Naive thymus-derived CD8-positive, alpha-beta T cell (primary cell): ENCODE measurements at regions not wholly inside any gene's neighbourhood (a gene's known extent, or its start where the extent isn't known, plus 50 kb on each side); places are given as distances from the start of the nearest gene placed in this dataset.

Experiments used
- ATAC-seq, 2 donors: fragments of 150-1000 bp; cut with Tn5 transposase in 1 of 2; sonication (Bioruptor Pico), chemical (Tn5 transposase) in 1 of 2; 1 replicate in 1 of 2; 2 replicates in 1 of 2; pipeline ENCODE4 v1.10.0; 2021; ENCODE audit warnings: mild to moderate bottlenecking in 2 of 2, moderate library complexity in 2 of 2
- POLR2A ChIA-PET: fragments of 350-600 bp; sonication (Branson Sonifier 250); formaldehyde crosslinking; loops from one replicate; lab custom pipeline; 2021; ENCODE audit warnings: antibody characterized with exemption; lab: Charles Lee
- DNase-seq, 10 donors: peaks; one replicate each; pipeline versions ENCODE4 v3.0.0 to v3.0.0-alpha.2; 2020 to 2022
- H3K27ac Mint-ChIP-seq, 10 donors: one replicate each; pipeline ENCODE4 v1.8.0; 2020 to 2022; ENCODE audit warnings: mild to moderate bottlenecking in 10 of 10, mixed read lengths in 10 of 10, moderate library complexity in 4 of 10, inconsistent platforms in 1 of 10
- H3K27me3 Mint-ChIP-seq, 5 donors: one replicate each; pipeline ENCODE4 v1.8.0; 2021 to 2022; ENCODE audit warnings: mixed read lengths in 5 of 5
- H3K36me3 Mint-ChIP-seq, 3 donors: one replicate each; pipeline ENCODE4 v1.8.0; 2020 to 2022; ENCODE audit warnings: mixed read lengths in 3 of 3, mild to moderate bottlenecking in 2 of 3, inconsistent platforms in 1 of 3
- H3K4me1 Mint-ChIP-seq, 4 donors: one replicate each; pipeline ENCODE4 v1.8.0; 2021 to 2022; ENCODE audit warnings: mixed read lengths in 4 of 4
- H3K4me3 Mint-ChIP-seq, 10 donors: one replicate each; pipeline ENCODE4 v1.8.0; 2020 to 2022; ENCODE audit warnings: mild to moderate bottlenecking in 10 of 10, mixed read lengths in 10 of 10, moderate library complexity in 6 of 10, inconsistent platforms in 1 of 10
- H3K9me3 Mint-ChIP-seq, 9 donors: one replicate each; pipeline ENCODE4 v1.8.0; 2020 to 2022; ENCODE audit warnings: mixed read lengths in 9 of 9, mild to moderate bottlenecking in 3 of 9, inconsistent platforms in 1 of 9, moderate library complexity in 1 of 9

DNA sequence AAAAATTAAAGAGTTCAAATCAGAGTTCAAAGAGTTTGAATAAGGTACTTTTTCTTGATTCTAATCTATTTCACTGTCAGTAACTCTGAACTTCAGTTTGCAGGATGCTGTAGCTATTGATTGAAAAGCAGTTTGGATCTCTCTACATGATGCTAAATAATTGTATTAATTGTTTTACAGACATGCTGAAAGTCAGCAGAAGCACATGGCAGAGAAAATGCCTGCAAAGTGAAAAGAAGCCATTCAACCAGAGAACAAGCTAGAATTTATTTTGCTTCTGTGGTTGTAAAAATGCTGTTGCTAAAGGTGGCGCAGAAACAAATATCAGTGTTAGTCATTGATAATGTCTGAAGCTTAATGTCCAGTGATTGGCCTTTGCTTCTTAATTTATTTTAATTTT, 92.1 kb upstream of the IL12A start:
- POLR2A ChIA-PET = no interaction called here
- DNase-seq = no peak
- H3K27ac Mint-ChIP-seq = no peak overlapping the region
- H3K9me3 Mint-ChIP-seq = no peaks in the 10 kb centered on the region
- no peak for ATAC-seq
- H3K4me1 Mint-ChIP-seq = no peaks in the 10 kb centered on the region
- no peaks in the 10 kb centered on the region for H3K36me3 Mint-ChIP-seq
- peaks cover 3 to 20% (median 5%) of the 10 kb centered on the region in 5 donors for H3K27me3 Mint-ChIP-seq
- no peak overlapping the region for H3K4me3 Mint-ChIP-seq

DNA sequence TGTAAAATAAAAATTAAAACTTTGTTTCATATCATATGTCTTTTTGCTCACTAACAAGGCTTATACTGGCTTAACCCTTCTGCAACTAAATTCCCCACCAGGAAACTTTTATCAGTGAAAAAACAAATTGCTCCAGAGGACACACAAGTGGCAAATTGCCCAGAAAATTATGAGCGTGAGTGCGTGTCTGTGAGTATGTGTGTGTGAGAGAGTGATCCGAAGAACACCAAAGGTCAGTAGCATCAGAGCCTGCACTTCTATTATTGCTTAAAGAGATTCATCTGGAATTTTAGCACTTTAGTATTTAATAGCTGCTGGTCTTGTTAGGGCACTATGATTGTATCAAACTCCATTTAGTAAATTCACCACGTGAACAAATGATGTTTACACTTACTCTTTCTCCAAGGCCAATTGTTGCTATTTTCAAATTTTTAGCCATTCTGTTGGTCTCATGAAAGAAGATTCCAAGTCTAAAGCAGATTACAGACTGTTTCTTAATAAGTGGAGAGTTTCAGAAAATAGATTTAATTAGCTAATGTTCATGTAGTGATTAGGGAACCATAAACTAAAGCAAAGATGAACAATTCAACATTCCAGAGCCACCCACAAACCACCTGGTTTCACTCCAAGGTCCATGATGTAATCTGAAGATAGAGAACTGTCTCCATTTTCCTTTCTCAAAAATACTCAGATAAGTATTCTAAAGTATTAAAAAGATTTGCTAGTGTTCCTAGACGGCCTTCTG, 91.1 kb upstream of the IL12A start:
- H3K27me3 Mint-ChIP-seq = peaks cover 3 to 22% (median 4%) of the 10 kb centered on the region in 5 donors
- POLR2A ChIA-PET = no interaction called here

DNA sequence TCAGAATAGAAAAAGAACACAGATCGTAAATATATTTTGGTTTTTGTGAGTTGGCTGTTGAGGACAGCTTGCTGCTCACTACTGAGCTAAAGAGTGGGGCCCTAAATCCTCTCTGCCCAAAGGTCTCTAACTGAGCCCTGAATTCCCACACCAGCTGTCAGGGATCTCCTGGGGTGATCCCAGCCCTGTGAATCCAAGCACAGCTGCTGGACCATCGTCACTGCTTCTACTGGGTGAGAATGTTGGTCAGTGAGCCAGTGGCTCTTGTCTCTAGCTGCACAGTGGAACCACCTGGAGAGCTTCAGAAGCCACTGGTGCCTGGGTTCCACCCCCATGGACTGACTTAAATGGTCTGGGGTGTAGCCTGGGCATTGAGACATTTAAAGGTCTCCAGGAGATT, 90.5 kb upstream of the IL12A start:
- Mint-ChIP-seq H3K27me3 (peaks cover 3 to 26% (median 4%) of the 10 kb centered on the region in 5 donors), H3K4me1 (peaks cover 0 to 7% (median 0%) of the 10 kb centered on the region in 4 donors), H3K9me3 (no peaks in the 10 kb centered on the region), H3K36me3 (no peaks in the 10 kb centered on the region), H3K27ac (no peak overlapping the region), H3K4me3 (no peak overlapping the region)
- ATAC-seq = no peak
- no peak for DNase-seq
- POLR2A ChIA-PET = no interaction called here

More for the DNA sequence above, 91.1 kb upstream of the IL12A start:
- Mint-ChIP-seq H3K36me3 (no peaks in the 10 kb centered on the region), H3K4me3 (no peak overlapping the region), H3K4me1 (peaks cover 0 to 2% (median 0%) of the 10 kb centered on the region in 4 donors), H3K9me3 (no peaks in the 10 kb centered on the region), H3K27ac (no peak overlapping the region)
- DNase-seq (no peak), ATAC-seq (no peak)

DNA sequence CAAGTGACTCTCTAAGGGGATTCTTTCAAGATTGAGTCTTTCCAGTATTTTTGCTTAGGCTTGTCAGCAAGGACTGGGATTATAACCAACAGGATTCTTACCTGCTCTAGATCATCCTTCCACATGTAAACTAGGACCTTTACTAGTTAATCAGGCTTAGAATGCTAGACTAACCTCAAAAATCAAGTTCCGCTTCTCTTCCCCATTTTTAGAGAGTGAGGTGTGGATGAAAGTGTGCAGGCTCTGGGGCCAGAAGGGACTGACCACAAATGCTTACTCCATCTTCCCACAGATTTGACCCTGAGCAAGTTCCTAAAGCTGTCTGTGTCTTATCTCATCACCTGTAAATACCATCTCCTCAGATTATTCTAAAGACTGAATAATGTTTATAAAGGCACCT, 89.5 kb upstream of the IL12A start:
- no peaks in the 10 kb centered on the region for H3K36me3 Mint-ChIP-seq
- no peak for ATAC-seq
- no peak for DNase-seq
- H3K4me1 Mint-ChIP-seq = peaks cover 0 to 7% (median 0%) of the 10 kb centered on the region in 4 donors
- no peak overlapping the region for H3K4me3 Mint-ChIP-seq
- H3K9me3 Mint-ChIP-seq = no peaks in the 10 kb centered on the region
- H3K27me3 Mint-ChIP-seq = peaks cover 3 to 25% (median 4%) of the 10 kb centered on the region in 5 donors
- H3K27ac Mint-ChIP-seq = no peak overlapping the region
- POLR2A ChIA-PET = no interaction called here

DNA sequence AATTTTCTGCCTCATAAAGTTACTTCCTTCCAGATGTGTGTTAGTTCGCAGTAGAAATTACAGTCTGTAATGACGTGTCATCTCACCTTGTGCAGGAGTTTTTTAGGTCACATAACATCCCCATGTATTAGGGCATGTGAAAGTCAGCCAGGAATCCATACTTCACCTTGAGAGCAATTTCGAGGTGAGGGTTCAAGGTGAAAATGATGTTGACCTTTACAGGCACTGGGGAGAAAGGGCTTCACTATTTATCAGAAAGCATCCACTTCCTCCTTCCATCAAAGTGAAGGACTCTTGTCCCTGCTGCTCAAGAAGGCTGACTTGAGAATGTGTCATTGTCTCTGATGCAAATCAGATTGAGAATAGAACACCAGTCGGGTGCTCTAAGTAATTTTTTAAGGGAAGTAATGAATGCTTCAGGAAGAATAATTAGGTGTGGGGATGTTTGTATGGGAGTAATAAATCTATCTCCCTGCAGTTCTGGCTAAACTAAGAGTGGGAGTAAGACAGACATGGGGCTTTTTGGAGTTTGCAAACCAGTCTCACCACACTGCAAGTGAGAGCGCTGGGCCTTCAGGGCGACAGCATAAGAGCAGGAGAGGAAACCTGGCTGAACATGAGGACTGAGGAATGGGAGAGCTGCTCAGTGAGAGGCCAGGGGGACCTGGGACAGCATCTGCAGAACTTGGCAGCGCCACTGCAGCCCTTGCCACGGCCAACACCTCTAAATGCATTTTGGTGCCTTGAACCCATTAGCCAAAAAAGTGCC, 85.9 kb upstream of the IL12A start:
- Mint-ChIP-seq H3K27me3 (peaks cover 0 to 23% (median 3%) of the 10 kb centered on the region in 5 donors), H3K9me3 (no peaks in the 10 kb centered on the region), H3K4me1 (peaks cover 0 to 14% (median 0%) of the 10 kb centered on the region in 4 donors), H3K36me3 (no peaks in the 10 kb centered on the region), H3K4me3 (no peak overlapping the region), H3K27ac (no peak overlapping the region)
- POLR2A ChIA-PET = interaction anchor here (0.5 kb wide), 1 partner anchor 64 kb away, joined by 4 read pairs; no protein-coding TSS in a partner anchor
- DNase-seq (no peak), ATAC-seq (no peak)

DNA sequence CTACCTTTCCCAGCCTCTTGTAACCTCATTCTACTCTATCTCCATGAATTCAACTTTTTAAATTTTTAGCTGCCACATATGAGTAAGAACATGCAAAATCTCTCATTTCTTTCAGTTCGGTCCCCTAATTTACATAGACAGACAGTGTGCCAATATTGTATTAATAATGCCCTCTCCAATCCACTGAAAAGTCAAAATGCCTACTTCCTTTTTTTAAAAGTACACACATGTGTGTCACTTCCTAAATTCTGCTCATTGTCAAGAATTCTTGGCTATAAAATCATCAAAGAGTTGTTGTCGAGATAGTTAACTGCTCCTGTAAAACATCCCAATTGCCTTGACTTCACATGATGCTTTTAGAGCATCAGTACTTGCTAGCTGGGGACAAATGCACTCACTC, 84.2 kb upstream of the IL12A start:
- peaks cover 0 to 14% (median 0%) of the 10 kb centered on the region in 4 donors for H3K4me1 Mint-ChIP-seq
- ATAC-seq = no peak
- H3K9me3 Mint-ChIP-seq = no peaks in the 10 kb centered on the region
- H3K4me3 Mint-ChIP-seq = no peak overlapping the region
- peaks cover 0 to 23% (median 3%) of the 10 kb centered on the region in 5 donors for H3K27me3 Mint-ChIP-seq
- H3K36me3 Mint-ChIP-seq = no peaks in the 10 kb centered on the region
- no peak overlapping the region for H3K27ac Mint-ChIP-seq
- DNase-seq = no peak
- POLR2A ChIA-PET = no interaction called here

DNA sequence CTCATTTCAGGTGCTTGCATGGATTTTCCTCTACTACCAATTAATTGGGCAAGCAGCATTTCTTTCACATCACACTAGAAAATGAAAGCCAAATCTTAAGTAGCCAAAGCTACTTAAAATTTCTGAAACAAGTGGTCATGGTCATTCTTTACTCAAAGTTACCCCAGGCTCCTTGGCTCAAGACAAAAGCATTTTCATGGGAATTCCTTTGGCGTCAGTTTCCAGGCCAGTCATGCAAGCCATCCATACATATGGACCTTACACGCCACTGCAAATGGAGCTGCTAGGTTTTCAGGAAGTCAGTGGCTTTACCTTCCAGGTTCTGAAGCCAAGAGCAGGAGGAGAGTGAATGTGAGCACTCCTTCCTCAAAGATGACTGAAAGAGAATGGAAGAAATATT, 83.7 kb upstream of the IL12A start:
- no peaks in the 10 kb centered on the region for H3K9me3 Mint-ChIP-seq
- no peak overlapping the region for H3K4me3 Mint-ChIP-seq
- POLR2A ChIA-PET = no interaction called here
- H3K36me3 Mint-ChIP-seq = no peaks in the 10 kb centered on the region
- H3K27me3 Mint-ChIP-seq = peaks cover 2 to 23% (median 3%) of the 10 kb centered on the region in 5 donors
- no peak for DNase-seq
- no peak for ATAC-seq
- peaks cover 0 to 14% (median 0%) of the 10 kb centered on the region in 4 donors for H3K4me1 Mint-ChIP-seq
- H3K27ac Mint-ChIP-seq = no peak overlapping the region

DNA sequence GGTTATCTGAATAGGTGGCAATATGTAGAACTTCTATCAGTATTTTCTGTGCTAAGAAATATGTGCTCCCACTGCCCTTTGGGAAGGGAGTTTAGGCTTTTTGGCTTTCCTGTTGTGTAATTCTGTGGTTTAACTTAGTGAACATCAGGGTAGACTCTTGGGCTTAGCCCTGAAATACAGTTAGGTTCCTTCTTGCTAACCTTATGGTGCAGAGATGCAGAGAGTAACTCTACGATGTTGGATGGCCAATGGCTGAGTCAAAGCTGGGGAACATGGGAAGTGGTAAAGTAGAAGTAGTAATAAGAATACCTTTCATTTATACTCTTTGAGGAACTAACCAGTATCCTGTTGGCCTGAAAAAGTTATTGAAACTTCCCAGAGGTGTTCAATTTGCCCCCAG, 80.8 kb upstream of the IL12A start:
- Mint-ChIP-seq H3K27me3 (peaks cover 2 to 13% (median 4%) of the 10 kb centered on the region in 5 donors), H3K36me3 (no peaks in the 10 kb centered on the region), H3K27ac (no peak overlapping the region), H3K9me3 (no peaks in the 10 kb centered on the region), H3K4me3 (no peak overlapping the region), H3K4me1 (peaks cover 0 to 20% (median 11%) of the 10 kb centered on the region in 4 donors)
- no peak for ATAC-seq
- POLR2A ChIA-PET = no interaction called here
- DNase-seq = no peak

DNA sequence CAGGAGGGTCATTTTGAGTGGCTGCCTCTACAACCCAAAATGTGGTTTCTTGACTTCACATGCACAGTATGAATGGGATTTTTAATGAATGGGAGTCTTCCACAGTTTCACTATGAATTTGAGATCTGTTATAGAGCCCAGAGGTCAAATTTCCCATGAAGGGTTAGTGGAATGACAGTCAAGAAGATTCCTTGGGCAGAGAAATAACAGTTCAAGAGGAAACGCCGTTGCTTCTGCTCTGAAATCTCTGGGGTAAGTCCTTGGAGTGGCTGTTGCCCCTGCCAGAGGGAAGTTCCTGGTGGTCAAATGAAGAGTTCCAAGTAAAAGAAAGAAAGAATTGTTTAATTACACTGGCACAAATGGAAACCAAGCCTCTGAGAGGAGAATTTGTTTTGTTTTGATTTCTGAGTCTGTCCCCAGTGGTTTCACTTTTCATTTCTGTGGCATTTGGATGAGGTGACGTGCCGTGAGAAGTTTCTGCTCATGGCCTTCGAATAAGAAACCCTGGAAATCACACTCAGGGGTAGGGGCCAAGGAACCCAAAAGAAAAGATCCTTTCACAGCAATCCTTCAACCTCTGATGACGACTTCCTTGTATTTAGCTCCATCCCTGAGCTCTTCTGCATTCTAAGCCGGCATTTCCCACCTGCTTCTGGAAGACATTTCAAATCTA, 77.5 kb upstream of the IL12A start:
- peak overlapping the region in 6 of 10 donors; percentile 29 to 69 (median 47) for H3K27ac Mint-ChIP-seq
- peak overlapping the region; percentile 7 to 85 (median 54) for H3K4me3 Mint-ChIP-seq
- POLR2A ChIA-PET = no interaction called here
- DNase-seq (no peak), ATAC-seq (no peak)
- H3K9me3 Mint-ChIP-seq = no peaks in the 10 kb centered on the region
- peaks cover 0 to 11% (median 11%) of the 10 kb centered on the region in 4 donors for H3K4me1 Mint-ChIP-seq
- H3K27me3 Mint-ChIP-seq = peaks cover 0 to 13% (median 3%) of the 10 kb centered on the region in 5 donors
- no peaks in the 10 kb centered on the region for H3K36me3 Mint-ChIP-seq

DNA sequence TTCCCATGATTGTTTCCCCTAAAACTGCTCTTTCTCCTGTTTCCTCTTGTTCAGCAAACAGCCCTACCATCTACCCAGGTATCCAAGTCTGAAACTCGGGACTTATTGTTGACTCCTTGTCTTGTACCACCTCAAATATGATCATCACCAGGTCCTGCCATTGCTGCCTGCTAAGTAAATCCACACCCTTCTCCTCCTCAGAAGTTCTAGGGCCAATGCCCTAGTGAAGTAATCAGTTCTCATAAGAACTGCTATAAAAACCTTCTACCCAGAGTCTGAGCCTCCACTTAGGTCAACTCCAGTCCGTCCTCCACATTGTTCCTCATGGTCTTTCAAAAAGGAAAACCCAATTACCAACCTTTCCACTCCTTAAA, 77.0 kb upstream of the IL12A start:
- Mint-ChIP-seq H3K27ac (peak overlapping the region in 4 of 10 donors; percentile 29 to 69 (median 46)), H3K4me1 (peaks cover 0 to 11% (median 11%) of the 10 kb centered on the region in 4 donors), H3K9me3 (no peaks in the 10 kb centered on the region), H3K36me3 (no peaks in the 10 kb centered on the region), H3K4me3 (peak overlapping the region; percentile 7 to 85 (median 54)), H3K27me3 (peaks cover 0 to 13% (median 3%) of the 10 kb centered on the region in 5 donors)
- DNase-seq = no peak
- no peak for ATAC-seq
- POLR2A ChIA-PET = no interaction called here

DNA sequence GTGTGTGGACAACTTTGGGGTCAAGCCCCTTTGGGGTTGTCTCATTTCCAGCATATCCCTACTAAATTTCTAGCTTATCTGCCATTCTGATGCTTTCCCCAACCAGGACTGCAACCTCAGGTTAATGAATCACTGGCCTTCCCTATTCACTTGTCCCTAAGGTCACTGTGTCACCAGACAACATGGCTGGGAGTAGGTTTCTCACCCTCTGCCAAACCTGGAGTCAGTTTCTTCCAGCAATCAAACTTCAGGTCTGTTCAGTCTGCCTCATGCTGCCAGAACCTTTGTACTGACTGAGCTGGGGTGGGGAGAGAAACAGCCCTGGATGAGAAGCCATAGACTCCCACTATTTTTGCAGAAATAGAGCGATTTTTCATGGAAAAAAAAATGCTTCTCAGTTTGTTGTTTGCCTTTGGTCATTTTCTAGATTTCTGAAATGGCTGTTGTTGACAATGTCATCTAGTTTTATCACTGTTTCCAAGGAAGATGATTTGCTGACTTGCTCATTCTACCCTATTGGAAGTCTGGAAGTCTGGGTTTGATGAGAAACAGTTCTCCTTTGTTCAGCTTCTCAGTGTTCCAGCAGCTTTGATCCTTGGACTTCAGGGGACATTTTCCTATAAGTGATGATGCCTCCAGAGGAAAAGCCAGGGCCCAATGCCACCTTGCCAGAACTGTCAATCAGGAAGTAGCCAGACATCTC, 74.8 kb upstream of the IL12A start:
- no peak overlapping the region for H3K4me3 Mint-ChIP-seq
- ATAC-seq (no peak), DNase-seq (no peak)
- H3K27ac Mint-ChIP-seq = peak overlapping the region in 1 of 10 donors; percentile 21
- H3K4me1 Mint-ChIP-seq = peaks cover 0 to 11% (median 11%) of the 10 kb centered on the region in 4 donors
- H3K36me3 Mint-ChIP-seq = no peaks in the 10 kb centered on the region
- no peaks in the 10 kb centered on the region for H3K9me3 Mint-ChIP-seq
- POLR2A ChIA-PET = no interaction called here
- H3K27me3 Mint-ChIP-seq = peaks cover 0 to 8% (median 0%) of the 10 kb centered on the region in 5 donors

DNA sequence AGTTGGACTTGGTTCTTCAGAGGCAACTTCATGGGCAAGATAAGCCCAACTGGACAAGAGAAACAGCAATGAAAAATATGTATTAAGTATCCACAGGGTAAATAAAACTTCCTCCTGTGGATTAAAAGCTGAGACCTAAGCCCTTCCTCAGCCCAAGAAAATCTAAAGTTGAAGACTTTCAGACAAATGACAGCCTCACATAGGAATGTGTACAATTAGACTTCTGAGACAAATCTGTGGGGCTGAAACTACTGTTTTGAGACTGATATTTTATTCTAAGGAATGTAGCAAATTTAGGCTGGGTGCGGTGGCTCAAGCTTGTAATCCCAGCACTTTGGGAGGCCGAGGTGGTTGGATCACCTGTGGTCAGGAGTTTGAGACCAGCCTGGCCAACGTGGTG, 74.2 kb upstream of the IL12A start:
- ATAC-seq (no peak), DNase-seq (no peak)
- Mint-ChIP-seq H3K27me3 (peaks cover 0 to 8% (median 0%) of the 10 kb centered on the region in 5 donors), H3K36me3 (no peaks in the 10 kb centered on the region), H3K4me3 (no peak overlapping the region), H3K27ac (no peak overlapping the region), H3K9me3 (no peaks in the 10 kb centered on the region), H3K4me1 (peaks cover 0 to 11% (median 11%) of the 10 kb centered on the region in 4 donors)
- POLR2A ChIA-PET = no interaction called here
